ENCODE measurements at regions not wholly inside any gene's neighbourhood (a gene's known extent, or its start where the extent isn't known, plus 50 kb on each side); places are given as distances from the start of the nearest gene placed in this dataset.

- H3K9ac ChIP-seq (ENCODE audit: low read length): no peak overlapping the region
- Mint-ChIP-seq H3K27ac (ENCODE audit: unreplicated experiment) (no peak overlapping the region), H3K4me1 (ENCODE audit: low read depth, unreplicated experiment) (no peaks in the 10 kb centered on the region), H3K27me3 (ENCODE audit: low read depth, unreplicated experiment) (peaks cover 68% of the 10 kb centered on the region), H3K4me3 (ENCODE audit: unreplicated experiment) (no peak overlapping the region), H3K36me3 (ENCODE audit: low read depth, unreplicated experiment) (no peaks in the 10 kb centered on the region), H3K9me3 (ENCODE audit: unreplicated experiment) (peaks cover 5% of the 10 kb centered on the region)
- no peaks in the 10 kb centered on the region for H3K36me3 ChIP-seq (ENCODE audit: insufficient read depth, low read length)
- no peak overlapping the region for H3K4me2 ChIP-seq (ENCODE audit: low read length)
- H3K27me3 ChIP-seq (ENCODE audit: insufficient read depth, low read length): no peaks in the 10 kb centered on the region
- FAIRE-seq (no peak), DNase-seq (ENCODE audit: low read depth) (no peak)
- H3K9me3 ChIP-seq (ENCODE audit: insufficient read depth, low read depth, low read length): no peaks in the 10 kb centered on the region
- H3K27ac ChIP-seq (ENCODE audit: low read depth, low read length): no peak overlapping the region
- no peaks in the 10 kb centered on the region for H3K4me1 ChIP-seq (ENCODE audit: insufficient read depth, low read length)
- H4K20me1 ChIP-seq (ENCODE audit: insufficient read depth, low read length): no peaks in the 10 kb centered on the region
- H3K4me3 ChIP-seq (ENCODE audit: insufficient read depth, low read depth, low read length): no peak overlapping the region
- no peak overlapping the region for H2AFZ ChIP-seq (ENCODE audit: low read depth, low read length)
- H3K79me2 ChIP-seq (ENCODE audit: insufficient read depth, low read length): no peaks in the 10 kb centered on the region
- TF ChIP-seq EZH2 (IDR thresholded peaks at IDR 0.05; ENCODE audit: insufficient read depth, low read length): no peak
- TF ChIP-seq CTCF (IDR thresholded peaks at IDR 0.05; ENCODE audit: insufficient read depth, low read depth, low read length): no peak
Observed at GRCh38 chr5:2003690-2004365, 121.1 kb upstream of the IRX4 start.

GRCh38 chr5:2003206-2003605 lies 120.5 kb upstream of the IRX4 start:
- H3K27me3 ChIP-seq (ENCODE audit: insufficient read depth, low read length): no peaks in the 10 kb centered on the region
- H3K36me3 ChIP-seq (ENCODE audit: insufficient read depth, low read length): no peaks in the 10 kb centered on the region
- H3K9me3 Mint-ChIP-seq (ENCODE audit: unreplicated experiment): peaks cover 5% of the 10 kb centered on the region
- no peaks in the 10 kb centered on the region for H3K79me2 ChIP-seq (ENCODE audit: insufficient read depth, low read length)
- TF ChIP-seq CTCF (IDR thresholded peaks at IDR 0.05; ENCODE audit: insufficient read depth, low read depth, low read length): no peak
- TF ChIP-seq EZH2 (IDR thresholded peaks at IDR 0.05; ENCODE audit: insufficient read depth, low read length): no peak
- H3K9ac ChIP-seq (ENCODE audit: low read length): no peak overlapping the region
- H3K27ac Mint-ChIP-seq (ENCODE audit: unreplicated experiment): no peak overlapping the region
- H3K27me3 Mint-ChIP-seq (ENCODE audit: low read depth, unreplicated experiment): peaks cover 62% of the 10 kb centered on the region
- no peaks in the 10 kb centered on the region for H3K4me1 Mint-ChIP-seq (ENCODE audit: low read depth, unreplicated experiment)
- H3K4me3 ChIP-seq (ENCODE audit: insufficient read depth, low read depth, low read length): no peak overlapping the region
- H3K36me3 Mint-ChIP-seq (ENCODE audit: low read depth, unreplicated experiment): no peaks in the 10 kb centered on the region
- H3K27ac ChIP-seq (ENCODE audit: low read depth, low read length): no peak overlapping the region
- no peak overlapping the region for H2AFZ ChIP-seq (ENCODE audit: low read depth, low read length)
- FAIRE-seq (no peak), DNase-seq (ENCODE audit: low read depth) (no peak)
- no peaks in the 10 kb centered on the region for H4K20me1 ChIP-seq (ENCODE audit: insufficient read depth, low read length)
- no peaks in the 10 kb centered on the region for H3K4me1 ChIP-seq (ENCODE audit: insufficient read depth, low read length)
- H3K9me3 ChIP-seq (ENCODE audit: insufficient read depth, low read depth, low read length): no peaks in the 10 kb centered on the region
- H3K4me2 ChIP-seq (ENCODE audit: low read length): no peak overlapping the region
- H3K4me3 Mint-ChIP-seq (ENCODE audit: unreplicated experiment): no peak overlapping the region

- DNase-seq (ENCODE audit: low read depth) (no peak), FAIRE-seq (no peak)
- no peak overlapping the region for H3K4me3 ChIP-seq (ENCODE audit: insufficient read depth, low read depth, low read length)
- H3K4me1 Mint-ChIP-seq (ENCODE audit: low read depth, unreplicated experiment): no peaks in the 10 kb centered on the region
- H3K36me3 Mint-ChIP-seq (ENCODE audit: low read depth, unreplicated experiment): no peaks in the 10 kb centered on the region
- H3K9me3 ChIP-seq (ENCODE audit: insufficient read depth, low read depth, low read length): no peaks in the 10 kb centered on the region
- H3K9ac ChIP-seq (ENCODE audit: low read length): no peak overlapping the region
- no peak overlapping the region for H3K27ac ChIP-seq (ENCODE audit: low read depth, low read length)
- H2AFZ ChIP-seq (ENCODE audit: low read depth, low read length): no peak overlapping the region
- no peak overlapping the region for H3K4me3 Mint-ChIP-seq (ENCODE audit: unreplicated experiment)
- no peaks in the 10 kb centered on the region for H3K79me2 ChIP-seq (ENCODE audit: insufficient read depth, low read length)
- no peaks in the 10 kb centered on the region for H3K4me1 ChIP-seq (ENCODE audit: insufficient read depth, low read length)
- TF ChIP-seq CTCF (IDR thresholded peaks at IDR 0.05; ENCODE audit: insufficient read depth, low read depth, low read length): no peak
- no peak for TF ChIP-seq EZH2 (IDR thresholded peaks at IDR 0.05; ENCODE audit: insufficient read depth, low read length)
- peaks cover 58% of the 10 kb centered on the region for H3K27me3 Mint-ChIP-seq (ENCODE audit: low read depth, unreplicated experiment)
- H3K27ac Mint-ChIP-seq (ENCODE audit: unreplicated experiment): no peak overlapping the region
- H3K36me3 ChIP-seq (ENCODE audit: insufficient read depth, low read length): no peaks in the 10 kb centered on the region
- no peak overlapping the region for H3K4me2 ChIP-seq (ENCODE audit: low read length)
- H3K27me3 ChIP-seq (ENCODE audit: insufficient read depth, low read length): no peaks in the 10 kb centered on the region
- no peaks in the 10 kb centered on the region for H4K20me1 ChIP-seq (ENCODE audit: insufficient read depth, low read length)
- H3K9me3 Mint-ChIP-seq (ENCODE audit: unreplicated experiment): peaks cover 5% of the 10 kb centered on the region
Observed at GRCh38 chr5:2001300-2001699, 118.6 kb upstream of the IRX4 start.

Data from astrocyte (in vitro differentiated cells and primary cell).